HEK293 (cell line): ENCODE measurements at regions not wholly inside any gene's neighbourhood (a gene's known extent, or its start where the extent isn't known, plus 50 kb on each side); places are given as distances from the start of the nearest gene placed in this dataset.

Experiments used
- TCF7L2 ChIP-seq: IDR thresholded peaks from 2 replicates; pipeline ENCODE4 v1.6.1; 2011; ENCODE audit warnings: low read depth, mild to moderate bottlenecking, inconsistent platforms, low read length, moderate library complexity, borderline replicate concordance
- ZBTB1 ChIP-seq: fragments of 450-650 bp; formaldehyde crosslinking; IDR thresholded peaks from 2 replicates; pipeline ENCODE4 v1.5.1; 2016; ENCODE audit warnings: missing biosample characterization, missing genetic modification characterization
- ZBTB21 ChIP-seq: fragments of 450-650 bp; formaldehyde crosslinking; IDR thresholded peaks from 2 replicates; pipeline ENCODE4 v1.5.1; 2017; ENCODE audit warnings: missing biosample characterization, missing genetic modification characterization
- ZNF138 ChIP-seq: fragments of 450-650 bp; formaldehyde crosslinking; IDR thresholded peaks from 2 replicates; pipeline ENCODE4 v1.5.1; 2016; ENCODE audit warnings: missing biosample characterization, missing genetic modification characterization, borderline replicate concordance
- TF ChIP-seq, protein P1 (sequence below): fragments of 450-650 bp; formaldehyde crosslinking; IDR thresholded peaks from 2 replicates; pipeline ENCODE4 v1.5.1; 2016; ENCODE audit warnings: missing biosample characterization, missing genetic modification characterization

DNA sequence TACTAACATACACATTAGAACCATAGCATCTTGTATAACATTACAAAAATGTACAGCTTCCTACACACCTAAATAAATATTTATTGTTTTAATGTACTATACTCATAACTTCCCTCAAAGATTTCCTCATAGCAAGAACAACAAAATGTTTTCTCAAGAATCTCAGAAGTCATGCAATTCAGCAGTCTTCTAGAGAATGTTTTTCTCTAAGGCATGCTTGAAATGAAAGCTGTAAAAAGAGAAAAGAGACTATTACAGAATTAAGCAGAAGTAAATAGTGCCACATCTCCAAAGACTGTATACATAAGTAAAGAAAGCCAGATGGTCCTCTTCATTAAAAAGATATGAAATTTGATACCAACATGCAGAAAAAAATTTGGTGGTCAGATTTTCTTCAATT, 672.2 kb downstream of the EPM2A start:
- TF ChIP-seq, protein P1, sequence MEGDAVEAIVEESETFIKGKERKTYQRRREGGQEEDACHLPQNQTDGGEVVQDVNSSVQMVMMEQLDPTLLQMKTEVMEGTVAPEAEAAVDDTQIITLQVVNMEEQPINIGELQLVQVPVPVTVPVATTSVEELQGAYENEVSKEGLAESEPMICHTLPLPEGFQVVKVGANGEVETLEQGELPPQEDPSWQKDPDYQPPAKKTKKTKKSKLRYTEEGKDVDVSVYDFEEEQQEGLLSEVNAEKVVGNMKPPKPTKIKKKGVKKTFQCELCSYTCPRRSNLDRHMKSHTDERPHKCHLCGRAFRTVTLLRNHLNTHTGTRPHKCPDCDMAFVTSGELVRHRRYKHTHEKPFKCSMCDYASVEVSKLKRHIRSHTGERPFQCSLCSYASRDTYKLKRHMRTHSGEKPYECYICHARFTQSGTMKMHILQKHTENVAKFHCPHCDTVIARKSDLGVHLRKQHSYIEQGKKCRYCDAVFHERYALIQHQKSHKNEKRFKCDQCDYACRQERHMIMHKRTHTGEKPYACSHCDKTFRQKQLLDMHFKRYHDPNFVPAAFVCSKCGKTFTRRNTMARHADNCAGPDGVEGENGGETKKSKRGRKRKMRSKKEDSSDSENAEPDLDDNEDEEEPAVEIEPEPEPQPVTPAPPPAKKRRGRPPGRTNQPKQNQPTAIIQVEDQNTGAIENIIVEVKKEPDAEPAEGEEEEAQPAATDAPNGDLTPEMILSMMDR (tag by site-specific recombination): no peak
- no peak for TF ChIP-seq ZNF138 (tag by site-specific recombination)
- no peak for TF ChIP-seq TCF7L2
- TF ChIP-seq ZBTB1 (tag by site-specific recombination): no peak
- no peak for TF ChIP-seq ZBTB21 (tag by site-specific recombination)
